Retinal pigment epithelial cell (primary cell): ENCODE measurements at regions not wholly inside any gene's neighbourhood (a gene's known extent, or its start where the extent isn't known, plus 50 kb on each side); places are given as distances from the start of the nearest gene placed in this dataset.

Experiments used
- DNase-seq: peaks from one replicate; pipeline ENCODE4 v3.0.0-alpha.2; 2010; ENCODE audit warnings: low read depth
- H3K4me3 ChIP-seq: 2 replicates; pipeline ENCODE4 v1.5.1; 2011; ENCODE audit warnings: mild to moderate bottlenecking, low read length, control low read depth, moderate library complexity
- TF ChIP-seq, protein P1 (sequence below): conservative IDR thresholded peaks from 2 replicates; pipeline ENCODE4 v1.5.1; 2011; ENCODE audit warnings: low read depth, low read length, control low read depth, inconsistent platforms

- no peak overlapping the region for H3K4me3 ChIP-seq
- no peak for DNase-seq
- TF ChIP-seq, protein P1, sequence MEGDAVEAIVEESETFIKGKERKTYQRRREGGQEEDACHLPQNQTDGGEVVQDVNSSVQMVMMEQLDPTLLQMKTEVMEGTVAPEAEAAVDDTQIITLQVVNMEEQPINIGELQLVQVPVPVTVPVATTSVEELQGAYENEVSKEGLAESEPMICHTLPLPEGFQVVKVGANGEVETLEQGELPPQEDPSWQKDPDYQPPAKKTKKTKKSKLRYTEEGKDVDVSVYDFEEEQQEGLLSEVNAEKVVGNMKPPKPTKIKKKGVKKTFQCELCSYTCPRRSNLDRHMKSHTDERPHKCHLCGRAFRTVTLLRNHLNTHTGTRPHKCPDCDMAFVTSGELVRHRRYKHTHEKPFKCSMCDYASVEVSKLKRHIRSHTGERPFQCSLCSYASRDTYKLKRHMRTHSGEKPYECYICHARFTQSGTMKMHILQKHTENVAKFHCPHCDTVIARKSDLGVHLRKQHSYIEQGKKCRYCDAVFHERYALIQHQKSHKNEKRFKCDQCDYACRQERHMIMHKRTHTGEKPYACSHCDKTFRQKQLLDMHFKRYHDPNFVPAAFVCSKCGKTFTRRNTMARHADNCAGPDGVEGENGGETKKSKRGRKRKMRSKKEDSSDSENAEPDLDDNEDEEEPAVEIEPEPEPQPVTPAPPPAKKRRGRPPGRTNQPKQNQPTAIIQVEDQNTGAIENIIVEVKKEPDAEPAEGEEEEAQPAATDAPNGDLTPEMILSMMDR = no peak
These were observed 357.4 kb upstream of the ATP11B start for GRCh38 chr3:182435860-182436259.

DNA sequence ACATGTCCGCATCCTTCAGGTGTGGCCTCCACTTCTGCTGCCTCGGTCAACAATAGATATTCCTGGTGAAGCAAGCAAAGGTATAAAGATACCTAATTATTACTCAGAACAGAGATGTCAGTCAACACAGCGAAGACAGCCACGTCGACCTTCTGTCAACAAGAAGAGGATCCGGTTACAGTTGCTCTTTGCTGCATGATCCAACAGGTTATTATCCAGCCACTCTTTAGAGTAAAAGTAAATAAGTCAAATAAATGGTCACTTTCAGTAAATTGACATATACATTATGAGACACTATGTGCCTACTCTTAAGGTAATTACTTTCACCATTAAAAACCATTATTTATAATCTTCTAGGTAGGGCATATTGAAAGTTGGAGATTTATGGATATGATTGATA lies 356.8 kb upstream of the ATP11B start:
- TF ChIP-seq, protein P1 = no peak
- DNase-seq = no peak
- no peak overlapping the region for H3K4me3 ChIP-seq

- TF ChIP-seq, protein P1 = no peak
- H3K4me3 ChIP-seq = no peak overlapping the region
These were observed 354.9 kb upstream of the ATP11B start for GRCh38 chr3:182438398-182438797.

DNA sequence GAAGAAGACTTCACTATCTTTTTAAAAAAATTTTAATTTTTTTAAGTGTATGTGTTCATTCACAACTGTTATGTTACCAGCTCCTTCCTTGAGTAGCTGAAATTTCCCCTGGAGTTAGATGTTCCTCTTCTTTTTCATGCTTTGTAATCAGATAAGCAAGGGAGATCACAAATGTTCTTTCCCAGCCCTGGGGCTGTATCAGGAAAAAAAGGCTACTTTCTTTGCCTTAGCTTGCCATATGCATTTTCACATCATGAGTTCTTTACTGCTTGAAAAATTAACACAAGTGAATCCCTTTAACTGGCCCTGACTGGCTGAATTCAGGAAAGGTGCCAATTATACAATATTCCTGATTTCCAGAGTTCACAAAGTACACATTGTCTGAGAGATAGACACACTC lies 353.2 kb upstream of the ATP11B start:
- no peak for DNase-seq
- TF ChIP-seq, protein P1 = no peak
- no peak overlapping the region for H3K4me3 ChIP-seq

More at GRCh38 chr3:182438398-182438797, 354.9 kb upstream of the ATP11B start:
- DNase-seq = no peak

- DNase-seq = no peak
- H3K4me3 ChIP-seq = no peak overlapping the region
- TF ChIP-seq, protein P1 = no peak
These were observed 347.7 kb upstream of the ATP11B start for GRCh38 chr3:182445576-182445975.

DNA sequence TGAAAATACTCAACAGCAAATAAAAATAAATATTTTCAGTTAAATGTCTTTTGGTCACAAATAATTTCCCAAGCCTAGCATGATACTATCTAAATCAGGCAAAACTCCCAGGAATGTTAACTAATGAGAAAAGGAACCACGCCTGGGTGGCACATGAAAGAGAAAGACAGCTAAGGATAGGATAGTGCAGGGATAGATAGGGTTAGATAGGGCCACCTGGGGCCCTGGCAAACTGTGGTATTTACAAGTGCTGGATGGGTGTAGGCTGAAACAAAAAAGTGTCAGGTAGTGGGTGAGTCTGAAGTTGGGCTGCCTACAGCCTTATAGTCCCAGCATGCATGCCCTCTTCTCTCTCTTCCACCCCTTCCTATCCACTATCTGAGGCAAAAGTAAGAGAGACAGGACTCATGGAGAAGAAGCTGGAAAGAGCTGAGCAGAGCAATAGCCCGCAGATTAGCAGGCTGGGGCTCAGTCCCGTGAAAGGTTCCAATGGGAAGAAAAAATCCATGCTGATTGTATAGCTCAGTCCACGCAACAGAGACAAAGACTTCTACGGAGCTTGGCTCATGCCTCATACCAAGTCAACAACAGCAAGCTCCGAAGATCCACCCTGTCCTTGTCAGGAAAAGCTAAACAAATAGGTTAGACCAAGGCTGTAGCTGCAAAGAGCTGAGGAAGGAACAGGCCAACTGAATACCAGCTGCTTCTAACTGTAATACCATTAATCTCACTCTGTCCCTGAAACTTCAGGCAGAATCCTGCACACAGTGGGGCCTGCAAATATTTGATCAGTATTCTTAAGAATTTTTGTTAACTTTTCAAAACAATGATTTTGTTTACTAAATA lies 342.1 kb upstream of the ATP11B start:
- TF ChIP-seq, protein P1 = no peak
- DNase-seq = no peak
- no peak overlapping the region for H3K4me3 ChIP-seq

GRCh38 chr3:182451871-182452270 lies 341.4 kb upstream of the ATP11B start:
- H3K4me3 ChIP-seq = no peak overlapping the region
- TF ChIP-seq, protein P1 = no peak
- DNase-seq = peak; percentile 65
